Endothelial cell (in vitro differentiated cells): ENCODE measurements at regions not wholly inside any gene's neighbourhood (a gene's known extent, or its start where the extent isn't known, plus 50 kb on each side); places are given as distances from the start of the nearest gene placed in this dataset.

ENCODE experiments used
- DNase-seq: peaks from one replicate; pipeline ENCODE4 v3.0.0; 2021; ENCODE audit warnings: low spot score
- H3K27ac Mint-ChIP-seq: one replicate; pipeline ENCODE4 v1.8.0; 2021; ENCODE audit warnings: mixed read lengths, inconsistent platforms; ENCODE audit not compliant: unreplicated experiment
- H3K27me3 Mint-ChIP-seq: one replicate; pipeline ENCODE4 v1.8.0; 2021; ENCODE audit warnings: mild to moderate bottlenecking, moderate library complexity, mixed read lengths, inconsistent platforms; ENCODE audit not compliant: unreplicated experiment
- H3K36me3 Mint-ChIP-seq: one replicate; pipeline ENCODE4 v1.8.0; 2021; ENCODE audit warnings: mild to moderate bottlenecking, low read depth, mixed read lengths, inconsistent platforms; ENCODE audit not compliant: unreplicated experiment
- H3K4me1 Mint-ChIP-seq: one replicate; pipeline ENCODE4 v1.8.0; 2021; ENCODE audit warnings: mild to moderate bottlenecking, mixed read lengths, inconsistent platforms; ENCODE audit not compliant: unreplicated experiment
- H3K4me3 Mint-ChIP-seq: one replicate; pipeline ENCODE4 v1.8.0; 2021; ENCODE audit warnings: mild to moderate bottlenecking, mixed read lengths, inconsistent platforms; ENCODE audit not compliant: unreplicated experiment
- H3K9me3 Mint-ChIP-seq: one replicate; pipeline ENCODE4 v1.8.0; 2021; ENCODE audit warnings: mixed read lengths, inconsistent platforms; ENCODE audit not compliant: unreplicated experiment
- TF ChIP-seq, protein P1 (sequence below): fragments of 200-600 bp; sonication (generic); IDR thresholded peaks from one replicate; pipeline ENCODE4 v1.5.0; 2021; ENCODE audit warnings: antibody characterized with exemption; ENCODE audit not compliant: unreplicated experiment

DNA sequence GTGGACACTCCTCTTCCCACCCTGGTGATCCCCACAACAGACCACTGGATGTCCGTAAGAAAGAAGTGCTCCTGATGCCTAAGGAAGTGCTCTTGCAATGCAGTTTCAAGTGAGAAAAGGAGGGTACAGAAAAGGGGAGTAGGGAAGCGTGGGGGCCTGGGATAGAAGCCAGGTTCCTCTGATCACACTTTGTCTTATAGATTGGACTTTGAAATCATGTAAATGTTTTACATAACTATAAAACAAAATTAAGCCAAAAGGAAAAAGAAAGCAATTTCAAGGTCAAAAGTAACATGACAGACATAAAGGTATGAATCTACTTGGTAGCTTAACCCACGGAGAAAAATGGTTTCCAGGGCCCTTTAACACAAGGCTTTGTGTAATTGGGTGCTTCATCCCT, 107.3 kb upstream of the TRPM1 start:
- no peak for DNase-seq
- Mint-ChIP-seq H3K9me3 (peaks cover 3% of the 10 kb centered on the region), H3K27me3 (peaks cover 3% of the 10 kb centered on the region), H3K4me1 (no peaks in the 10 kb centered on the region), H3K4me3 (no peak overlapping the region), H3K36me3 (no peaks in the 10 kb centered on the region), H3K27ac (no peak overlapping the region)
- TF ChIP-seq, protein P1, sequence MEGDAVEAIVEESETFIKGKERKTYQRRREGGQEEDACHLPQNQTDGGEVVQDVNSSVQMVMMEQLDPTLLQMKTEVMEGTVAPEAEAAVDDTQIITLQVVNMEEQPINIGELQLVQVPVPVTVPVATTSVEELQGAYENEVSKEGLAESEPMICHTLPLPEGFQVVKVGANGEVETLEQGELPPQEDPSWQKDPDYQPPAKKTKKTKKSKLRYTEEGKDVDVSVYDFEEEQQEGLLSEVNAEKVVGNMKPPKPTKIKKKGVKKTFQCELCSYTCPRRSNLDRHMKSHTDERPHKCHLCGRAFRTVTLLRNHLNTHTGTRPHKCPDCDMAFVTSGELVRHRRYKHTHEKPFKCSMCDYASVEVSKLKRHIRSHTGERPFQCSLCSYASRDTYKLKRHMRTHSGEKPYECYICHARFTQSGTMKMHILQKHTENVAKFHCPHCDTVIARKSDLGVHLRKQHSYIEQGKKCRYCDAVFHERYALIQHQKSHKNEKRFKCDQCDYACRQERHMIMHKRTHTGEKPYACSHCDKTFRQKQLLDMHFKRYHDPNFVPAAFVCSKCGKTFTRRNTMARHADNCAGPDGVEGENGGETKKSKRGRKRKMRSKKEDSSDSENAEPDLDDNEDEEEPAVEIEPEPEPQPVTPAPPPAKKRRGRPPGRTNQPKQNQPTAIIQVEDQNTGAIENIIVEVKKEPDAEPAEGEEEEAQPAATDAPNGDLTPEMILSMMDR, result no peak

DNA sequence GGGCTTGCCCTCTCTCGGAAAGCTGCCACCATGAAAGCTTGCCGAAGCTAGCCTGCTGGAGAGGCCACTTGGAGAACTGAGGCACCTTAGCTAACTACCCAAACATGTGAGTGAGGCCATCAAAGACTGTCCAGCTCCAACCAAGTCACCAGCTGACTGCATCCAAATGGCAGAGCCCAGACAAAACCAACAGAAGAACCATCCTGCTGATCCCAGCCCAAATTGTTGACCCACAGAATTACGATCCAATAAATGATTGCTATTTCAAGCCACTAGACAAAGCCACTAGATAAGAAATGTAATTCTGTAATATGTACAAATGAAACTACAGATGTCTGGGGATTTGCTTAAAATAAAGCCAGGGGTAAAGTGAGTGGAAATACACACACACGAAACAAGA, 109.8 kb upstream of the TRPM1 start:
- peaks cover 3% of the 10 kb centered on the region for H3K9me3 Mint-ChIP-seq

DNA sequence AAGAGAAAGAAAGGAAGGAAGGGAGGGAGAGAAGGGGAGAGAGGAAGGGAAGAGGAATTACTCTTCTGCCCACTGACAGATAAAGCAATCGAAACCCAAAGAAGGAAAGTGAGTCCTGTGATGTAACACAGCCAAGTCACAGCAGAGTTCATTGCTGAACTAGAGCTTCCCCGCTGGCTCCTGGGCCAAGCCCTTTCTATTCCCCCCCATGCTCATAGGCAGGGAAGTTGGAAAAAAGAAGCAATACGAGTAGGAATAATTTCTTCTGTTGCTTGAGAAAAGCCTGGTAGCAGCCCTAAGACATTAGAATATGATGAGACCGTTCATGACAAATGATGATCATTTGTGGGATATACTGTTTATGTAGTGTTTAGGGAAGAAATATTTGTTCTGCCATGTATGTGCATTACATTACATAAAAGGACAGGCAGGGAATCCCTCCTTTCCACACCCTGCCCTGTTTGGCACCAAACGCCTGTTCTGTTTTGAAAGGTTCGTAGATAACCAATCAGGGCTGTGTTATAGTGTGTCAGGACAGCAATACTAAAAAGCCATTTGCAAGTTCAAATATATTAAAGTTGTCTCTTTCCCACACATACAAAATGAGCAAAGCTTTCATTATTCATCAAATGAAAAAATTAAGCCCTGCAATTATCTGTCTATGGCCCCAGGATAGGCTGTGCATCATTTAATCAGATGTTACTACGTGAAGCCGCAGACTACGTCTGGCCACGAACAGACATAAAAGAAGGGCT, 111.0 kb upstream of the TRPM1 start:
- Mint-ChIP-seq H3K9me3 (peaks cover 3% of the 10 kb centered on the region), H3K4me1 (no peaks in the 10 kb centered on the region), H3K27ac (no peak overlapping the region), H3K36me3 (no peaks in the 10 kb centered on the region), H3K27me3 (peaks cover 4% of the 10 kb centered on the region), H3K4me3 (no peak overlapping the region)
- no peak for DNase-seq
- TF ChIP-seq, protein P1, result no peak

More for the DNA sequence above, 109.8 kb upstream of the TRPM1 start:
- Mint-ChIP-seq H3K4me1 (no peaks in the 10 kb centered on the region), H3K27me3 (peaks cover 4% of the 10 kb centered on the region), H3K4me3 (no peak overlapping the region), H3K36me3 (no peaks in the 10 kb centered on the region), H3K27ac (no peak overlapping the region)
- TF ChIP-seq, protein P1, result no peak
- no peak for DNase-seq

DNA sequence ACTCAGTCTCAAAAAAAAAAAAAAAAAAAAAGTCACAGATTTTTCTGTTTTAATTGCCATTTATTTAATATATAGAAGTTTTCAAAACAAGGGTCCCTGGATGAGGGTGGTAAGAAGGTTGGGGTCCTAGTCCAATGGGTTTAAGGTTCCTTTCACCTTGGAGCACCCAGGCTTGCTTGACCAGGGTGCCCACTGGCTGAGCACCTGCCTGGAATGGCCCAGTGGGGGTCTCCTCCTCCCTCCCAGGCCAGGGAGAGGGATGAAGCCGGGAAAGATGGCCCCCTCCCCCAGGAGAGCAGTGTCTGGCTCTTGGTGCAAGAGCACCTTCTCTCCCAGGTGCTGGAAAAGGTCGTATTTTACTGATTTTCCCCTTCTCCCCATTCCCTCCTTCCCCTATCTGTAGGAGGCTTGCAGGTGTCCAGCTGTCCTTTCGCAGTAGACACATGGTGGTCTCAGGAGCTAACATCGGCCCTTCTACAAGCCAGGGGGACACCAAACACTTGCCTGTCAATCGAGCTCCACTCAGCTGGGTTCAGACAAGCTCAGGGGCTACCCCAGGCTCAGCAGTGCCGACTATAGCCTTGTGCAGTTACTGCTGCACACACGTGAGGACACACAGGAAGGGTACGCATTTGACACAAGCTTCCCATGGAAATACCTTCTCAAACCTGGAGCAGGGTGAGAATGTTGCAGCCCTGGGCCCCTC, 112.3 kb upstream of the KLF13 start:
- no peaks in the 10 kb centered on the region for H3K36me3 Mint-ChIP-seq
- TF ChIP-seq, protein P1, result no peak
- H3K27me3 Mint-ChIP-seq, result peaks cover 3% of the 10 kb centered on the region
- peaks cover 3% of the 10 kb centered on the region for H3K9me3 Mint-ChIP-seq
- H3K27ac Mint-ChIP-seq, result no peak overlapping the region
- H3K4me1 Mint-ChIP-seq, result no peaks in the 10 kb centered on the region
- DNase-seq, result no peak
- H3K4me3 Mint-ChIP-seq, result no peak overlapping the region

DNA sequence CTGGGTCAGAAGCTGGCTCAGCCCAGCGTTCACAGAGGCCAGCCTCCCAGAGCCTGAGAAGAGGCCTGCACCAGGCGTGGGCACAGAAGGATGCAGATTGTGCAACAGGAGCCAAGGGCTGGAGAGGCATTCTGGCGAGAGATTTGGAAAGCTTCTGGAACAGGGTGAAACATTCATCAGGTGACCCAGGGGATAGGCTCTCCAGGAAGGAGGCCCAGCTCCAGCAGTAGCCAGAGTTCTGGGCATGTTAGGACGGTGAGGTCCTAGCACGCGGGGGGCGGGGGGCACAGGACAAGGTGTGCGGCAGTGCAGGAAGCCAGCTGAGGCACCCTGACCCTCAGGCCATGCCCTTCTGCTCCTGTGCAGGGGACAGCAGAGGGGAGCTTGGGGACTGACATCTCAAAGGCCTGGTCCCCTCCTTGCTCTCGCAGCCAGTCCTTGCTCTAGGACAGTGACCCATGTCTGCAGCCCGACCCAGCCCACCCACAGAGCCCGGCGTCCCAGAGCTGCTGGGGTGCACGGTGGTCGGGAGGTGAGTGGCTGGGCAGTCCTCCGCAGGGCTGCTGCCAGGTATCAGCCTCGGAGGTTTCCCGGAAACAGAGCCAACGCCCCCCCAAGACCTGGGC, 111.7 kb upstream of the KLF13 start:
- Mint-ChIP-seq H3K4me3 (no peak overlapping the region), H3K36me3 (no peaks in the 10 kb centered on the region), H3K27me3 (peaks cover 3% of the 10 kb centered on the region), H3K4me1 (no peaks in the 10 kb centered on the region), H3K9me3 (peaks cover 3% of the 10 kb centered on the region), H3K27ac (no peak overlapping the region)
- no peak for DNase-seq
- TF ChIP-seq, protein P1, result no peak
